ENCODE measurements at regions not wholly inside any gene's neighbourhood (a gene's known extent, or its start where the extent isn't known, plus 50 kb on each side); places are given as distances from the start of the nearest gene placed in this dataset.

GRCh38 chr7:85695533-85695932 lies 508.7 kb upstream of the SEMA3D start:
- H3K27me3 ChIP-seq (ENCODE audit: insufficient read depth, low read length) = no peaks in the 10 kb centered on the region
- H3K36me3 ChIP-seq (ENCODE audit: control insufficient read depth in 1 of 2, insufficient read depth in 2 of 2, low read length in 2 of 2) = no peaks in the 10 kb centered on the region
- DNase-seq (ENCODE audit: low read depth, low spot score) (no peak), ATAC-seq (no peak)
- H2AFZ ChIP-seq (ENCODE audit: low read depth, low read length, poor library complexity, severe bottlenecking) = no peak overlapping the region
- no peaks in the 10 kb centered on the region for H4K20me1 ChIP-seq (ENCODE audit: insufficient read depth)
- no peak overlapping the region for H3K9ac ChIP-seq (ENCODE audit: low read length)
- TF ChIP-seq, protein P1, sequence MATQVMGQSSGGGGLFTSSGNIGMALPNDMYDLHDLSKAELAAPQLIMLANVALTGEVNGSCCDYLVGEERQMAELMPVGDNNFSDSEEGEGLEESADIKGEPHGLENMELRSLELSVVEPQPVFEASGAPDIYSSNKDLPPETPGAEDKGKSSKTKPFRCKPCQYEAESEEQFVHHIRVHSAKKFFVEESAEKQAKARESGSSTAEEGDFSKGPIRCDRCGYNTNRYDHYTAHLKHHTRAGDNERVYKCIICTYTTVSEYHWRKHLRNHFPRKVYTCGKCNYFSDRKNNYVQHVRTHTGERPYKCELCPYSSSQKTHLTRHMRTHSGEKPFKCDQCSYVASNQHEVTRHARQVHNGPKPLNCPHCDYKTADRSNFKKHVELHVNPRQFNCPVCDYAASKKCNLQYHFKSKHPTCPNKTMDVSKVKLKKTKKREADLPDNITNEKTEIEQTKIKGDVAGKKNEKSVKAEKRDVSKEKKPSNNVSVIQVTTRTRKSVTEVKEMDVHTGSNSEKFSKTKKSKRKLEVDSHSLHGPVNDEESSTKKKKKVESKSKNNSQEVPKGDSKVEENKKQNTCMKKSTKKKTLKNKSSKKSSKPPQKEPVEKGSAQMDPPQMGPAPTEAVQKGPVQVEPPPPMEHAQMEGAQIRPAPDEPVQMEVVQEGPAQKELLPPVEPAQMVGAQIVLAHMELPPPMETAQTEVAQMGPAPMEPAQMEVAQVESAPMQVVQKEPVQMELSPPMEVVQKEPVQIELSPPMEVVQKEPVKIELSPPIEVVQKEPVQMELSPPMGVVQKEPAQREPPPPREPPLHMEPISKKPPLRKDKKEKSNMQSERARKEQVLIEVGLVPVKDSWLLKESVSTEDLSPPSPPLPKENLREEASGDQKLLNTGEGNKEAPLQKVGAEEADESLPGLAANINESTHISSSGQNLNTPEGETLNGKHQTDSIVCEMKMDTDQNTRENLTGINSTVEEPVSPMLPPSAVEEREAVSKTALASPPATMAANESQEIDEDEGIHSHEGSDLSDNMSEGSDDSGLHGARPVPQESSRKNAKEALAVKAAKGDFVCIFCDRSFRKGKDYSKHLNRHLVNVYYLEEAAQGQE (IDR thresholded peaks at IDR 0.05; ENCODE audit: low read depth) = no peak
- TF ChIP-seq CEBPB (IDR thresholded peaks at IDR 0.05; ENCODE audit: low read depth) (no peak), ATF3 (IDR thresholded peaks at IDR 0.05) (no peak), ZNF274 (IDR thresholded peaks at IDR 0.05; ENCODE audit: low read depth, low read length) (no peak), SIN3A (IDR thresholded peaks at IDR 0.05; ENCODE audit: low read depth) (no peak), FOSL1 (IDR thresholded peaks at IDR 0.05; ENCODE audit: low read depth) (no peak), SRF (IDR thresholded peaks at IDR 0.05; ENCODE audit: low read depth) (no peak), MAX (IDR thresholded peaks at IDR 0.05) (no peak), RAD21 (IDR thresholded peaks at IDR 0.05; ENCODE audit: low read depth) (no peak; the same call in 1 of the 2 replicates), ELF1 (IDR thresholded peaks at IDR 0.05; ENCODE audit: borderline replicate concordance, low read depth) (no peak), EZH2phosphoT487 (IDR thresholded peaks at IDR 0.05; ENCODE audit: borderline replicate concordance) (no peak)
- TF ChIP-seq, protein P2, sequence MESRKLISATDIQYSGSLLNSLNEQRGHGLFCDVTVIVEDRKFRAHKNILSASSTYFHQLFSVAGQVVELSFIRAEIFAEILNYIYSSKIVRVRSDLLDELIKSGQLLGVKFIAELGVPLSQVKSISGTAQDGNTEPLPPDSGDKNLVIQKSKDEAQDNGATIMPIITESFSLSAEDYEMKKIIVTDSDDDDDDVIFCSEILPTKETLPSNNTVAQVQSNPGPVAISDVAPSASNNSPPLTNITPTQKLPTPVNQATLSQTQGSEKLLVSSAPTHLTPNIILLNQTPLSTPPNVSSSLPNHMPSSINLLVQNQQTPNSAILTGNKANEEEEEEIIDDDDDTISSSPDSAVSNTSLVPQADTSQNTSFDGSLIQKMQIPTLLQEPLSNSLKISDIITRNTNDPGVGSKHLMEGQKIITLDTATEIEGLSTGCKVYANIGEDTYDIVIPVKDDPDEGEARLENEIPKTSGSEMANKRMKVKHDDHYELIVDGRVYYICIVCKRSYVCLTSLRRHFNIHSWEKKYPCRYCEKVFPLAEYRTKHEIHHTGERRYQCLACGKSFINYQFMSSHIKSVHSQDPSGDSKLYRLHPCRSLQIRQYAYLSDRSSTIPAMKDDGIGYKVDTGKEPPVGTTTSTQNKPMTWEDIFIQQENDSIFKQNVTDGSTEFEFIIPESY (IDR thresholded peaks at IDR 0.05; ENCODE audit: extremely low read depth, insufficient replicate concordance, low read length) = no peak
- no peaks in the 10 kb centered on the region for H3K9me2 ChIP-seq (ENCODE audit: insufficient read depth)
- no peak overlapping the region for H3K4me3 ChIP-seq (replicated peaks in 1 of 2; ENCODE audit: low read depth in 1 of 2, low read length in 2 of 2)
- H3K4me2 ChIP-seq (ENCODE audit: low read length) = no peak overlapping the region
- RAD21 ChIA-PET (ENCODE audit: low non-redundant PET in 1 of 2, low total read pairs in 2 of 2, uncharacterized antibody in 2 of 2, unreplicated experiment in 2 of 2) = no interaction called here
- peaks cover 0 to 6% of the 10 kb centered on the region in 2 experiments; a peak in 1 of 4 replicates for H3K4me1 ChIP-seq (ENCODE audit: control insufficient read depth in 1 of 2, insufficient read depth in 2 of 2, low read length in 2 of 2)
- H3K27ac ChIP-seq (ENCODE audit: low read depth, low read length) = no peak overlapping the region
- no TSS peak for BruUV-seq (replicated peaks)
- no peaks in the 10 kb centered on the region for H3K9me3 ChIP-seq (ENCODE audit: control insufficient read depth in 1 of 2, insufficient read depth in 1 of 2, low read depth in 1 of 2, low read length in 2 of 2)
- POLR2A ChIA-PET = no interaction called here
- CTCF ChIA-PET = no interaction called here
- intact Hi-C loops (cut with micrococcal nuclease) = no loop called here
- H3K79me2 ChIP-seq (ENCODE audit: insufficient read depth, low read length) = no peaks in the 10 kb centered on the region
